HG03097 (cell line): ENCODE measurements at regions not wholly inside any gene's neighbourhood (a gene's known extent, or its start where the extent isn't known, plus 50 kb on each side); places are given as distances from the start of the nearest gene placed in this dataset.

Source experiments
- ATAC-seq: cut with Tn5 transposase; IDR thresholded peaks from one replicate; pipeline ENCODE4 v1.9.1; 2021; ENCODE audit not compliant: unreplicated experiment, low FRiP score

DNA sequence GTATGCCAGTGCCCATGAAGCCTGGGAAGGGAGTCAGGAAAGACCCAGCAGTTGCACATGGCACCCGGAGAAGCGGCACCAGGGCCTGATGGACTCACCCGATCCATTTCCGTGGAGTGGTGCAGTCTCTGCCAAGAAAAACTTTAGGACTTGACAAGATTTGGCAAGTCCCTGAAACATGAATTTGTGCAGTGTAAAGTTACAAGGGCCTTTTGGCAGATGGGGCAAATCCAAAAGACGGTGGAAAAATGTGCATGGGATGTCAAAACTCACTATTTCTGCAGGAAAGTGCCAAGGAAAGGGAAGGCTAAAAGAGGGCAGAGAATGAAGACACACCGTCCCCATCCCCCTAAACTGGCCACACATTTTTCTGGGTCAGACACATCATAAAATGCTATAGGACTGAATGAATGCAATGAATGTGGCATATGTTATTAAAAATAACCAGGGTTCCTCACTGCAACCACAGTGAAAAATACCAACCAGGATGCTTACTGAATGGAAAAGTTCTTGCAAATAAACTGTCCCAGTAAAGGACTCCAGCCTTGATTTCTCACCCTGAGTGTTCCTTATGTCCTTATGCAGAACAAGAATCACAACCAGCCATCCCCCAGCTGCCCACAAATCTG, 173.5 kb upstream of the SIX2 start:
- ATAC-seq, result no peak

DNA sequence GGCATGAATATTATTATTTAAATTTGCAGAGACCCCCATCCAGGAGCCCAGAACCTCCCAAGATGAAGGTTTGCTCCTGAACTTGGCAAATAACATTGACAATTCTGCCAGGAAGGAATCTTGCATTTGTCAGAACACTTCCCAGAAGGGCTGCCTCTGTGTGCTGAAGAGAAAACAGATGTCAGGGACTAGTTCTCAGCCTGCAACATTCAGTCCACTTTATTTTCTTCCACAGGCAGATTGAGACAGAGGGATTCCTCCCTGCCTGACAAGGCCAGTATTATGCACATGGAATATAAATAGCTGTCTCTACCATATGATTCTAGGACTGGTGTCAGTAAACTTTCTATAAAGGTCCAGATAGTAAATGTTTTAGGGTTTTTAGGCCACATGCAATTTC, 171.5 kb upstream of the SIX2 start:
- ATAC-seq, result no peak

DNA sequence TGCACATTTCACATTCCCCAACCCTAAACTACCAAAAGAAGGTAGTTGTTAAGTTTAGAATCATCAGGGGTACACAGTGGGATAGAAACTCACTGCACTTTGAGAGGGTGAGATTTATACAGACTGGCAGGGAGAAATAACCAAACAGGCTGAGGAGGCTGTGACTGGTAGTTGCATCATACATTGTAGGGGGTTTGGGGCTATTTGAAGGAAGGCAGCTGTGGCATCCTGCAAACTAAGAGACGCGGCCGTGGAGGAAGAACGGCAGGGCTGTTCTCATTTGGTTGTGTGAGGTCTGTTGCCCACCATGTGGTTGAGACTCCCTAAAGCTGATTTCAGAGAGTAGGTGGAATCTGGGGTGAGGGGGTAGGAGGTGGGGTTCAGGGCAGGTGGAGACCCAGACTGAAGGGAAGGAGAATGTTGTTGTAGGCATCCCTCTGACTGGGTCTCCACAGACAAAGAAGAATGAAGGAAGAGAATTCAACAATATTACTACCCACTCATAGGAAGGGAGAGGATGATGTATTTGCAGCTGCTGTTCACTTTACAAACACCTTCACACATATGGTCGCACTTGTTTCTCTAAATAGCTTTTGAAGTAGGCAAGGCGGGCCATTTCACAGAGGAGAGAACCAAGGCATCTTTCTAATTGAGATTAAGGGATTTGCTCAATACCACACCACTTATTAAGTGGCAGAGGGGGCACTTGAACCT, 170.9 kb upstream of the SIX2 start:
- no peak for ATAC-seq

DNA sequence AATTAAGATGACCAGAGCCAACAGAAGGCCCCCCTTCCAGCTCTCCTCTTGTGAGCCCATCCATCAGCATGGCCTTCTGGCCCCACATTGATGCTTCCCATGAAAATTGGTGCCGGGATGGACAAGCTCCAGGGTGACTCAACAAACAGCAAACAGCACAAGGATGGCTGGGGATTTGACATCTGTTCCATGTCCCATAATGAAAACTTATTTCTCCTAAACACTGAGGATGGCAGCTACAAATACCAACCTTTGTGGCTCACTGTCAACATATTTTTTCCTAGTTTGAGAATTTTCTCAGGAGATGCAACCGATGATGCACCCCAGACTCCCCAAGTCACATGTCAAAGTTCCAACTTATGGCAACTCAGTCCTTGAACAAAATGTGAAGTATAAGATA, 169.6 kb upstream of the SIX2 start:
- no peak for ATAC-seq

DNA sequence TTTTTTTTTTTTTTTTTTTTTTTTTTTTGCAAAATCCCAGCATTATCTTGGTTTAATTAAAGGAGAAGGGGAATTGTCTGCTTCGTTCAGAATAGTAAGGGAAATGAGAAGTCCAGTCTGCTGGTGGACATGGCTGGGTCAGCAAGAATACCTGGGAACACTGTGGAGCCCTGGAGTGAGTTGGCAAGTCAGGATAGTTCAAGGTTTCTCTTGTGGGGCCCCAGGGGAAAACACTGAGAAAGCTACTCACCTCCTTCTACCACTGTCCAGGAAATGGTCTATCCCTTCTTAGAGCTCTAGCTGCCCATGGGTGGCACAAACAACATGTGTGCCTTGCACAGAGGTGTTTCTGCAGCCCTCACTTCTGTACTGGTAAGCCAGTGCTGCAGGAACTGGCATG, 169.1 kb upstream of the SIX2 start:
- no peak for ATAC-seq

DNA sequence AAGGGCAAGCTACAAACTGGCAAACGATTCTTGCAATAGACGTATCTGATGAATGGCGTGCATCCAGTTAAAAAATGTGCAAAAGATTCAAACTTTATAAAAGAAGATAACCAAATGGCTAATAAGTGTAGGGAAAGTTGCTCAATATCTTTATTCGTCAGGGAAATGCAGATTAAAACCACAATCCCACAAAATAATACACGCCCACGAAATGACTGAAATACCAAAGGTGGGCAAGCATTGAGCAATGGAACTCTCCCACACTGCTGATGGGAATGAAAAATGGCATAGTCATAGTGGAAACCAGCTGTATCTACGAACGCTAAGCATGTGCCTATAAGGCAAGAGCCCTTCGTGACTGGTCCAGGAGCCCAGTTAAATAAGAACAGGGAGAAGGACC, 168.6 kb upstream of the SIX2 start:
- no peak for ATAC-seq

DNA sequence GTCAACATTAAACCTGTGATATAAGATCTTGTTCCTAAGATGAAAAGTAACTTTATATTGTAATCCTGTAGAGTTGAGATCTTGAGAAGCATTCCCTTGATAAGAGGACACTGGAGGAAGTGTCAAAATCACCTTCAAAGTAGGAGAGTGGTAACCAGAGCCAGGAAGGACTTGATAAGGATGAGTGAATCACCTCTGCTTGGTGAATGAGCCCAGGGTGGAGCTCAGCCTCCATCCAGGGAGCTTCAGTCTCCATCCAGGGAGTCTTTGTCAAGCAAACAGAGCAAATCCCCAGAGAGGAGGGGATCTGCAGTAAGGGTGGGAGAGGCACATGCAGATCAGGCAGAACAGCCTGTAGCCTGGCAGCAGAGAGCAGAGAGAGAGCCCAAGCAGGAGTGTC, 167.1 kb upstream of the SIX2 start:
- no peak for ATAC-seq

DNA sequence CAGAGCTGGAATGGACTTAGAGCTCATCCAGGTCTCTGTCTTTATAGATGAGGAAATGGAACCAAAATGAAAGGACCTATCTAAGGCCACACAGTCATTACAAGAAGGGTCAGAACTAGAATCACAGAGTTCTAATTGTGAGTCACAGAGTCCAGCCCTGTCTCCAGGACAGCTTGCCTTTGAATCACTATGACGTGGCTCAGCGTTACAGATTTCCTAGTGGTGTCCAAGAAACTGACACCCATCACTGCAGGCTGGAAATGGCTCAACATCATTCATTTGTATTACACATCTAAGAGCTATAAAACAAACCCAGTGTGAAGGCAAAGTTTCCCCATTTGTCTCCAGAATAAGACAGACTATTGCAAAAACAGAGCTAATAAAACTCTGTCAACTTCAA, 164.3 kb upstream of the SIX2 start:
- ATAC-seq, result no peak

DNA sequence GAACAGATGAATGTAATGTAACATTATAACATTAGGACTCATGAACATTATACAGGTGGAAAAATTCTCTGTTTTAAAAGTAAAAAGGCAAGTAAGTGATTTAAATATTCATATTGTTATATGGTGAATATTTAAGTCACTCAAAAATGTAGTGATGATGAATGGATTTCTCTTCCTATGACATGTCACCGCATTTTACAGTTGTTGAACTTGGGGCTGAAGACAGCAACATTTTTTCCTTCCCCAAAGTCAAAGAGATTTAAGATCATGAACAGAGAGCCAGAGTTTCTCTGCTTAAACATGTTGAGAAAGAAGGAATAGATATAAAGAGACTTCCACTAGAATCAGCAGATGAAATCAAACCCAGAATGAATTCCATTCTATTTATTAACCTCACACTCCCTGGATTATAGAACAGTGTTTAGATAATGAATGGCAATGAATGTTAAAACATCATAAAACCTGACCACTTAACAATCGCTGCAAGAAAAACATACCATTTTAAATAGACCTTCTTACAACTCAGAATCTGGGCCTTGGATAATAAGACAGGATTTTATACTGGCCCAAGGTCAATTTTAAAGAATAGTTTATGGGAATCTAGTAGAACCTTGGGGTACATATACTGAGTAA, 163.6 kb upstream of the SIX2 start:
- ATAC-seq, result no peak

DNA sequence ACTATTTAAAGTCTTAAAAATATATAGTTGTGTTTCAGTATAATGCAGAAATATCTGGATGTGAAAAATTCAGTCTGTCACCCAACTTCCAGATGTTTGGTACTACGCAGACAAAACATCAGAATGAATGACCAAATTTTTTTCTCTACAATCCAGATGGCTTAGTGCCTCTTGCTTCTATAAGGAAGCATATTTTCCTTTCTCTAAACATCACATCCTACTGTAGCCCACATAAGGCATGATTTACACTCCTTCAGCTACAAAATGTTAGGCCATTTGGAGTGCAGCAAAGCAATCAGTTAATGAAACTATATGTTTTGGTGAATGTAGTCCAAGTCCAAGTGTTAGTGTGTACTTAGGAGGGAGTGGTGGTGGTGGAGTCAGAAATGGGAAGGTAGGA, 162.9 kb upstream of the SIX2 start:
- ATAC-seq, result no peak

DNA sequence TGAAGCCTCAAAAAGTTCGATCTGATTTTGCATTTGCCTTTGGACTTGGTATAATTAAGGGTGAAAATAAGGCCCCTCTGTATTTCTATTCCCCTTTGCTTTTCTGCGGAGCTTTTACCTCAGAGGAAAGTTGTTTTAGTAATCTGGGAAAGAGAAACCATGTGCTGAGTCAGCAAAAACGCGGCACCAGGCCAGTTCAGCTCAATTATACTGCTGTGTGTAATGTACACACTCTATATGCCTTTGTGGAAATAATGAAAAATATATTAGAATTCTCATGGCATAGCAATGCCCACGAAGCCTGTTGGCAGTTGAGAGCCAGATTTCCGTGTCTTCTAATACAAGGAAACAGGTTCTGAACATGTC, 161.9 kb upstream of the SIX2 start:
- ATAC-seq, result no peak

DNA sequence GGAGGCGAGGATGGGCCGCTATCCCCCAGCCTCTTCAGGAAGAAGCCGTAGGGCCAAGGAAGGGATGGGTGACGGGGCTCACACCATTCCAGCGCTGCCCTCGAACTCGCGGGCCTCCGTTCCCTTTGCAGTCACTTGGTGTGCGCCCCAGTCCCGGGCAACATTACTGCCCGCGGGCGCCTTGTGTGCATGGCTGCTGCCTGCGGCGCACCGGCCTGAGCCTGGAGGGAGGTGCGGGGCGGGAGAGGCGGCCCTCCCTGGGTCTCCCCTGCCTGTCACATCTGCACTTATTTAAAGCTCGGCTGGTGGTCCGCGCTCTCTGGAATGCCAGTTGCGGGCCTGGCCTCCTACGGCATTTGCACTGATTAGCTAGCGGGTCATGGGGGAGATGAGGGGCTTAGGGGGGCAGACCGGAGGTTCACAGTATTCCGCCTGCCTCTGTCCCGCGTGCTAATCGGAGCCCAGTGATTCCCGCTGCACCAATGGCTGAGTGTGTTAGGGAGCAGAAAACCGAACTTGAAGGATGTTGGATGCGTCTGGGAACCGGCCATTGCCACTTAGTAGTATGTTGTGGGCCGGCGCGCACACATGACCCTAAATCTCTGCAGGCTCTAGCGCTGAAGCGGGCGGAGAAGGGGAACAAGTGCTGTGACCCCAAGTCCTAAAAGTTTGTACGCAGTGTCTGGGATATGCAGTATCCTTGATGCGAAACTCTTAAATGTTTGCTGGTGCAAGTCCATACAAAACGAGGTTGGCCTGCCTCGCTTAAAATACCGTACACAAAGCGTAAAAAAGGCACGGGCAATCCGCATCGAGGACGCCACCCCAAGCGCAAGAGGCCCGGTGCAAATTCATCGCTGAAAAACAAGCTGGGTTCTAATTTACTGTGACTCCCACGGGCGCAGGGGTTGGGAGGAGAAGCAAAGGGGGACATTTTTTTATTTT, 161.2 kb upstream of the SIX2 start:
- no peak for ATAC-seq

DNA sequence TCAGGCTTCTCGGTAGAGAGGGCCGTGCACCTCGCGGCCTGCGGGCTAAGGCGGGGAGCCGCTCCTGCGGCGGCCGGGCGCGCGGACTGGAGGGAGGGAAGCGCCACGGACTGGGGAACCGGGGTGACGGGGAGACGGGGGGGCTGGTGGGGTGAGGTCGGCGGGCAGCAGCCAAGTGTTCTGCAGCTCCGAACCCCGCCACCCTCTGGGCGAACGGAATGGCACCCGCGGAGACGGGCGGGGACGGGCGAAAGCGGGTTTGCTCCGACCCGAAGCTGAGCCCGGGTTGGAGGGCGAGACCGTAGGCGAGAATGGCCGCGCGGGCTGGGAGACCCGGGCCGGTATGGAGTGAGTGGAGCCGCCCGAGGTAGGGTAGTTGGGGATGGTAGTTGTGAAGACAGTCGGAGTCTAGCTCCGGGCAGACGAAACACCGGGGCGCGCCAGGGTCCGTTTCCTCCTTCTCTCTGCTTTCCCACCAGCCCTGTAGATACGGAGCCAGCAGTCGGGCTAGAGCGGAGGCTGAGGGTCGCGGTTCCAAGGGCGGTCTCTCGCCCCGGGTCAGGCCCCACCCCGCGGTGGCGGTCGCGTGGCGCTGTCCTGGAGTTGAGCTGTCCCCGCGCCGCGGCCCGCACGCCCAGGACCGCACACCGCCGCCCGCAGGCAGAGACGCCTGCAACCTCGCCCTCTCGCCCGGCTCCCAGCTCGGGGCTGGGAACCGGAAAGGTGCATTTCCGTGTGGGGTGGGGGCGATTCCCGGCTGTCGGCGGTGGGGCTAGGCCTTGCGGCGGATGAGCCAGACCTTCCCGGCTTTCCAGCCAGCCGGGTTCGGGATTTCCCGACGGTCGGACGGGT, 160.3 kb upstream of the SIX2 start:
- ATAC-seq, result no peak

DNA sequence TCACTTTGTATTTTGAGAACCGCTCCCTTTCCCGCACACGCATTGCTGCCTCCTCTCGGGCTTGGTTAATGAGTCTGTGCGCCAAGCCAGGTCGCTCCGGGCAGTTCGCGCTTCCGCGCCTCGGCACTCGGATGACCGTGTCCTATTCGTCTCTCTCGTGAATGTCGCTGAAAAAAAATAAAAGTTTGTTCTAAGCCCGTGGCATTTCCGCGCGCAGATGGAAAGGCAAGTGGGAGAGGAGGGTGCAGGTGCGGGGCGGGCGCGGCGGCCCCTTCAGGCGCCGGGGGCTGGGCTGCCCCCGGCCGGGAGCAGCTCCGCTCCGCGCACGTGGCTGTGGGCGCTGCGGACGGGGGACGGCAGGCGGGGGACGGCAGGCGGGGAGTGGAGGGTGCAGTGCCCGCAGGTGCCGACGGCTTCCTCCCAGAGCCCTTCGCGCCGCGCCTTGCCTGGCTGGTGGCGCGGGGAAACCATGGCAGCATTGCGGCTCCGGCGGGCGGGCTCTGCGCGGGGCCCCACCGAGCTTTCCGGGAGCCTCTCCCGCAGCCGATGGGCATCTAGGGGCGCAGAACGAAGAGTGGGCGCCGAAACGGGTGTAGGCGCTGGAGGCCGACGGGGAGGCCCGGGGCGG, 159.6 kb upstream of the SIX2 start:
- ATAC-seq, result no peak

DNA sequence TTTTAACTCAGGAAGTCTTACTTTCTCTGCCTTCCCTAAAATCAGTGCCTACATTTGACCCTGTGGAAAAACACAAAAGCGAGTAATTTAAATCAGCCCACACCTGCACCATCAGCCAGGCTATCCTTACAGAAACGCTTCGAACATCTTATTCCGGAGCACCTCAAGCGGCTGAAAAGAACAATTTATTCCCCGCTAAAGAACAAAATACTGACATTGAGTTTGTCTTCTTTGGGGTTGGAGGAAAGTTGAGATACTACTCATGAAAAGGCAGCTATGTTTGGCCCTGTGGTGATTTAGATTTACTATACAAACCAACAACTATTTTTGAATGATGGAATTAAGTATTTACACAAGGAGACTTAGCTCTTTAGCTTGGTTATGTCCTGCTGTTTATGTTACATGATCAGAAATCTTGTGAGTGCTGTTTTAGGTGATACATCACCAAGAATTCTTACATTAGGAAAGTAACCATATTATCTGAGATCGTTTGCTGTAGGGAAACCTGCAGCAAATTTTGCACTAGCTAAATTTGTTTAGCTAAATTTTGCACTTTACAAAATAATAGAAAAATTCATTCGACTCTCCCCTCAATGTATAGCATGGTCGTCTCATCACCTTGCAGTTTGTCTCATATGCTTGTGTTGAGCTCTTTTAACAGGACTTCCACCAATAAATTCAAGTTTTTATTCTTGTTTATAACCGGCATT, 158.8 kb upstream of the SIX2 start:
- no peak for ATAC-seq

DNA sequence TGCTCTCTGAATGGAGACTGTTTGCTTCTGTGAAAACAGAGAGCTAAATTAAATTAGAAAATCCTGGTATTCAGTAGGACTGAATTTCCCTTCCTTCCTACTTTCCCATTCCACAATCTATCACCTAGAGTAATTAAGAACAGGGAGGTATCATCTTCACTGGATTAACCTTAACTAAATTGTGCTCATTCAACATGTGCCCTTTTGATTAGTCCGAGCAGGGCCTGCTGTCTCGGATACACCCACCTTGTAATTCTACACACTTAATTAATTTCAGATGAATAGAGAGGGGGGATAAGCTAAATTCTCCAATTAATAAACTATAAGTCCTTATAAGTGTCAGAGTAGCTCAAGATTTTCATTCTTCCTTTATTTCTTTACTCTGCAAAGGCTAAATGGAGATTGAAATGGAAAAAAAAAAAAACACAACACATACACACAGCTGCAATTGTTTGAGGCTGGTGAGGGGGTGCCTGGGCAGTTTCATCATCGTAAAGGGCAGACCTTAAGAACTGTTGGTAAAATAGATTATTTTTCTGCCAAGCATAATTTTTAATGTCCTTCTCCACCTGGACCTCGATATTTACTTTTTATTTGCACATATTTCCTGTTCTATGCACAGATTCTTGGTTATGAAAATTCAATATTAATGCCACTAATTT, 157.1 kb upstream of the SIX2 start:
- ATAC-seq, result no peak

DNA sequence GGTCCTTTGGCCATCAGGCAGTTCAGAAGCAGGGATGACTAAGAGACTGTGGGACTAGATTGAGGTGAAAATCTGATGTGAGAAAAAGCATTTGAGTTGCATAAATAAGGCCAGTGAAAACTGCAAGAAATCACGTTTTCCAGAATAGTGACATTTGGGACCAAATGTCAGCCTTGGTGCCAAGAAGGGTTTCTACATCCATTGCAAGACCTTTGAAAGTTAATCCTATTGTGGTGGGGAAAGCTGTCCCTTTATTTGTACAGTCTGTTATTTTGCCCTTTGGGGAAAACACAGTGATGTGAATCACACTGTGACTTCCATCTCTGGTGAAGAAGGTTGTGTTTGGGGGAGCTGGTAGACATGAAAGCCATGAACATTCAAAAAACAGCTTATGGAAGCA, 153.5 kb upstream of the SIX2 start:
- no peak for ATAC-seq

DNA sequence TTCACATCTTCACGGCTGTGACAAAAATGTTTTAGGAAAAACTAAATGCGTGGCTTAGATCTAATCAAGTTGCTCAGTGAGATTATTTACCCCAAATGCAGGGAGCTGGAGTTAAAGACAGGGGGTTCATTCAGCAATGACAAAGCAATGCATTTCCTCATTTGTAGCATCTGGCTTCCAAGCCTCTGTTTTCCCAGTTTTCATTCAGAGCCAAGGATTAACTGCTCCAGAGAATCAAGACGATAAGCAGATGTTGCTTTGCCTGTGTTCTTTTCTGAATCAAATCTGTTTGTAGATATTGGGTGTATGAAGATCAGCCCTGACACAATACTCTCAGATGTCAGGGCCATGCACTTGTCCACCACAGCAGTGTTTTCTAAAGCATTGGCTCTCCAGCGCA, 147.4 kb upstream of the SIX2 start:
- ATAC-seq, result no peak
